BJ (cell line): ENCODE measurements at regions not wholly inside any gene's neighbourhood (a gene's known extent, or its start where the extent isn't known, plus 50 kb on each side); places are given as distances from the start of the nearest gene placed in this dataset.

ENCODE experiments used
- CTCF ChIA-PET: fragments of 350-600 bp; formaldehyde crosslinking; extraction: SDS; loops from one replicate; lab custom pipeline; 2021; ENCODE audit warnings: antibody characterized with exemption, inconsistent platforms; lab: Yijun Ruan, JAX
- POLR2A ChIA-PET: fragments of 300-600 bp; sonication (Branson Sonifier 250); formaldehyde crosslinking; extraction: SDS; loops from one replicate; lab custom pipeline; 2021; ENCODE audit warnings: antibody characterized with exemption; lab: Charles Lee
- DNase-seq: peaks from one replicate; pipeline ENCODE4 v3.0.0-alpha.2; 2011; ENCODE audit warnings: low read depth
- H3K27me3 ChIP-seq: 2 replicates; pipeline ENCODE4 v1.6.0; 2011; ENCODE audit warnings: low read length; ENCODE audit not compliant: control insufficient read depth, insufficient read depth
- H3K36me3 ChIP-seq: 2 replicates; pipeline ENCODE4 v1.5.1; 2011; ENCODE audit warnings: low read length; ENCODE audit not compliant: control insufficient read depth, insufficient read depth
- H3K4me3 ChIP-seq: 2 replicates; pipeline ENCODE4 v1.5.1; 2011; ENCODE audit warnings: low read depth, mild to moderate bottlenecking, control low read depth, low read length
- CTCF ChIP-seq: IDR thresholded peaks from 2 replicates; pipeline ENCODE4 v1.5.1; 2011; ENCODE audit warnings: low read depth, mild to moderate bottlenecking, control low read depth, inconsistent platforms, low read length, moderate library complexity; ENCODE audit not compliant: insufficient read depth

- ChIA-PET CTCF (no interaction called here), POLR2A (no interaction called here)
- Histone ChIP-seq H3K36me3 (no peaks in the 10 kb centered on the region), H3K4me3 (no peak overlapping the region), H3K27me3 (no peaks in the 10 kb centered on the region)
- no peak for TF ChIP-seq CTCF
- no peak for DNase-seq
These were observed 228.7 kb downstream of the FSIP2 start for GRCh38 chr2:185967335-185967734.

GRCh38 chr2:185970148-185970852, 231.7 kb downstream of the FSIP2 start:
- no peak for TF ChIP-seq CTCF
- POLR2A ChIA-PET = no interaction called here

GRCh38 chr2:185978634-185979407, 240.2 kb downstream of the FSIP2 start:
- peak; percentile 74 for DNase-seq
- CTCF ChIA-PET = interaction anchor here (1.1 kb wide), 1 partner anchor 30 kb away, joined by 3 read pairs; no protein-coding TSS in a partner anchor
- POLR2A ChIA-PET = interaction anchor here (0.6 kb wide), 1 partner anchor 311 kb away, joined by 3 read pairs; no protein-coding TSS in a partner anchor
- Histone ChIP-seq H3K36me3 (no peaks in the 10 kb centered on the region), H3K4me3 (no peak overlapping the region), H3K27me3 (no peaks in the 10 kb centered on the region)
- no peak for TF ChIP-seq CTCF

More at GRCh38 chr2:185970148-185970852, 231.7 kb downstream of the FSIP2 start:
- Histone ChIP-seq H3K36me3 (no peaks in the 10 kb centered on the region), H3K4me3 (no peak overlapping the region), H3K27me3 (no peaks in the 10 kb centered on the region)
- CTCF ChIA-PET = no interaction called here
- DNase-seq = no peak

DNA sequence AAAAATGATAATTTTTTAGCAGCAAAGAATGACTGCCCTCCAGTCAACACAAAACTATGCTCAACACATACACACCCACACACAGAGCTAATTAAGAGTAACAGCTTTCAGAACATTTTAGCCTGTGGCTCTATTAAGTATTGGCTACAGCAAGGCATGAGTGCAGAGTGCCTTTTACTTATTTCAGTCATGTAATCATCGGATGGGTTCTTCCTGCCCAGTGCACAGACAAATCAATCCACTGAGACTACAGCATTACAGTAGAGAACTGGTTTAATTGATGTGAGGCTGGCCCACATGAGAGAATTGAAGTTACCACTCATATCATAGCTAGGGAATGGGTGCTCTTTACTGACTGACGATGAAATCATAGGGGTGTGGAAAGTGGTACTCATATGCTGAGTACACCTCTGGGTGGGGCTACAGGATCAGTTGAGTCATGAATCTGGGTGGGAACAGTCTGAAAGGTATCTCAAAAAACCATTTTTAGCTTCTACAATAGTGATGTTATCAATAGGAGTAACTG, 241.0 kb downstream of the FSIP2 start:
- POLR2A ChIA-PET = interaction anchor here (0.6 kb wide), 1 partner anchor 310 kb away, joined by 3 read pairs; no protein-coding TSS in a partner anchor
- DNase-seq = peak; percentile 4
- no peak for TF ChIP-seq CTCF
- H3K36me3 ChIP-seq = no peaks in the 10 kb centered on the region
- H3K27me3 ChIP-seq = no peaks in the 10 kb centered on the region
- H3K4me3 ChIP-seq = no peak overlapping the region
- CTCF ChIA-PET = interaction anchor here (1.1 kb wide), 1 partner anchor 31 kb away, joined by 3 read pairs; no protein-coding TSS in a partner anchor

GRCh38 chr2:185980944-185981343, 242.3 kb downstream of the FSIP2 start:
- POLR2A ChIA-PET = no interaction called here
- DNase-seq = no peak
- no peak for TF ChIP-seq CTCF
- CTCF ChIA-PET = no interaction called here
- Histone ChIP-seq H3K27me3 (no peaks in the 10 kb centered on the region), H3K36me3 (no peaks in the 10 kb centered on the region), H3K4me3 (no peak overlapping the region)
